Smooth muscle cell (in vitro differentiated cells): ENCODE measurements at regions not wholly inside any gene's neighbourhood (a gene's known extent, or its start where the extent isn't known, plus 50 kb on each side); places are given as distances from the start of the nearest gene placed in this dataset.

Experiments used
- DNase-seq: peaks from one replicate; lab custom pipeline; 2025; ENCODE audit not compliant: unreplicated experiment; lab: John Stamatoyannopoulos, UW
- H2AFZ ChIP-seq: fragments of 200-600 bp; sonication (generic); 2 replicates; pipeline ENCODE4 v1.6.0; 2016; ENCODE audit warnings: antibody characterized with exemption, low read depth, mild to moderate bottlenecking
- H3F3A ChIP-seq: fragments of 200-600 bp; sonication (generic); 2 replicates; pipeline ENCODE4 v1.6.0; 2017; ENCODE audit warnings: antibody characterized with exemption, low read depth
- H3K27ac ChIP-seq: fragments of 200-600 bp; sonication (generic); 2 replicates; pipeline ENCODE4 v1.5.1; 2016; ENCODE audit warnings: low read depth, mild to moderate bottlenecking
- H3K27me3 ChIP-seq: fragments of 200-600 bp; sonication (generic); 2 replicates; pipeline ENCODE4 v1.6.1; 2016; ENCODE audit warnings: low read depth, mild to moderate bottlenecking
- H3K36me3 ChIP-seq: fragments of 200-600 bp; sonication (generic); 2 replicates; pipeline ENCODE4 v1.5.1; 2016; ENCODE audit warnings: low read depth
- H3K4me1 ChIP-seq: fragments of 200-600 bp; sonication (generic); 2 replicates; pipeline ENCODE4 v1.5.1; 2016; ENCODE audit warnings: low read depth
- H3K4me2 ChIP-seq: fragments of 200-600 bp; sonication (generic); 2 replicates; pipeline ENCODE4 v1.6.0; 2016; ENCODE audit warnings: mild to moderate bottlenecking
- H3K4me3 ChIP-seq: fragments of 200-600 bp; sonication (generic); 2 replicates; pipeline ENCODE4 v1.5.1; 2016; ENCODE audit warnings: mild to moderate bottlenecking
- H3K79me2 ChIP-seq: fragments of 200-600 bp; sonication (generic); 2 replicates; pipeline ENCODE4 v1.6.0; 2016; ENCODE audit warnings: low read depth, mild to moderate bottlenecking
- H3K9ac ChIP-seq: fragments of 200-600 bp; sonication (generic); 2 replicates; pipeline ENCODE4 v1.6.0; 2016; ENCODE audit warnings: low read depth
- H3K9me3 ChIP-seq: fragments of 200-600 bp; sonication (generic); replicated peaks from 2 replicates; pipeline ENCODE4 v1.5.1; 2016; ENCODE audit warnings: low read depth
- H4K20me1 ChIP-seq: fragments of 200-600 bp; sonication (generic); 2 replicates; pipeline ENCODE4 v1.6.0; 2016; ENCODE audit warnings: low read depth
- CTCF ChIP-seq: fragments of 200-600 bp; sonication (generic); IDR thresholded peaks from 2 replicates; pipeline ENCODE4 v1.5.1; 2017; ENCODE audit warnings: borderline replicate concordance, mild to moderate bottlenecking, antibody characterized with exemption; ENCODE audit not compliant: insufficient read depth, poor library complexity, severe bottlenecking
- WGBS: methylation state at CpG from one replicate; pipeline ENCODE4 v1.1.7; 2016; ENCODE audit warnings: low lambda C conversion rate; 5-methylcytosine and 5-hydroxymethylcytosine counted together

- WGBS, result 75% methylated on average over 2 of the region's 2 CpGs
- no peak overlapping the region for H3K4me3 ChIP-seq
- no peaks in the 10 kb centered on the region for H3K9me3 ChIP-seq
- no peaks in the 10 kb centered on the region for H3K27me3 ChIP-seq
- no peaks in the 10 kb centered on the region for H4K20me1 ChIP-seq
- no peak for TF ChIP-seq CTCF
- peaks cover 44% of the 10 kb centered on the region for H3K4me1 ChIP-seq
- DNase-seq, result no peak
- no peaks in the 10 kb centered on the region for H3K36me3 ChIP-seq
- no peak overlapping the region for H3K27ac ChIP-seq
- no peak overlapping the region for H2AFZ ChIP-seq
- no peak overlapping the region for H3K9ac ChIP-seq
- H3K79me2 ChIP-seq, result no peaks in the 10 kb centered on the region
- no peaks in the 10 kb centered on the region for H3F3A ChIP-seq
- H3K4me2 ChIP-seq, result no peak overlapping the region
These were observed 257.6 kb downstream of the TTLL7 start for GRCh38 chr1:83741348-83741747.

- TF ChIP-seq CTCF, result no peak
- H3K36me3 ChIP-seq, result no peaks in the 10 kb centered on the region
- WGBS, result 85% methylated on average over 3 of the region's 3 CpGs
- H3K4me2 ChIP-seq, result no peak overlapping the region
- H3K4me1 ChIP-seq, result peaks cover 7% of the 10 kb centered on the region
- H4K20me1 ChIP-seq, result no peaks in the 10 kb centered on the region
- no peak overlapping the region for H2AFZ ChIP-seq
- no peaks in the 10 kb centered on the region for H3K9me3 ChIP-seq
- no peaks in the 10 kb centered on the region for H3F3A ChIP-seq
- no peak overlapping the region for H3K4me3 ChIP-seq
- no peak for DNase-seq
- no peak overlapping the region for H3K27ac ChIP-seq
- H3K9ac ChIP-seq, result no peak overlapping the region
- no peaks in the 10 kb centered on the region for H3K79me2 ChIP-seq
- H3K27me3 ChIP-seq, result no peaks in the 10 kb centered on the region
These were observed 263.4 kb downstream of the TTLL7 start for GRCh38 chr1:83735526-83735925.

- no peak overlapping the region for H3K4me2 ChIP-seq
- no peak overlapping the region for H3K4me3 ChIP-seq
- WGBS, result 93% methylated on average over 13 of the region's 13 CpGs
- no peak for DNase-seq
- no peak overlapping the region for H2AFZ ChIP-seq
- no peaks in the 10 kb centered on the region for H3K9me3 ChIP-seq
- no peak overlapping the region for H3K9ac ChIP-seq
- H3F3A ChIP-seq, result no peaks in the 10 kb centered on the region
- H3K36me3 ChIP-seq, result no peaks in the 10 kb centered on the region
- H3K79me2 ChIP-seq, result no peaks in the 10 kb centered on the region
- no peak overlapping the region for H3K27ac ChIP-seq
- H4K20me1 ChIP-seq, result no peaks in the 10 kb centered on the region
- H3K4me1 ChIP-seq, result no peaks in the 10 kb centered on the region
- no peak for TF ChIP-seq CTCF
- H3K27me3 ChIP-seq, result no peaks in the 10 kb centered on the region
These were observed 264.5 kb downstream of the TTLL7 start for GRCh38 chr1:83734420-83734819.

GRCh38 chr1:83725735-83726360 lies 273.1 kb downstream of the TTLL7 start:
- H3K27me3 ChIP-seq, result no peaks in the 10 kb centered on the region
- no peaks in the 10 kb centered on the region for H4K20me1 ChIP-seq
- no peak overlapping the region for H3K27ac ChIP-seq
- DNase-seq, result no peak
- no peak for TF ChIP-seq CTCF
- no peaks in the 10 kb centered on the region for H3K36me3 ChIP-seq
- no peak overlapping the region for H3K9ac ChIP-seq
- 90% methylated on average over 5 of the region's 5 CpGs for WGBS
- H2AFZ ChIP-seq, result no peak overlapping the region
- no peak overlapping the region for H3K4me3 ChIP-seq
- H3K79me2 ChIP-seq, result no peaks in the 10 kb centered on the region
- H3K9me3 ChIP-seq, result no peaks in the 10 kb centered on the region
- H3K4me2 ChIP-seq, result no peak overlapping the region
- no peaks in the 10 kb centered on the region for H3F3A ChIP-seq
- peaks cover 16% of the 10 kb centered on the region for H3K4me1 ChIP-seq
